NCI-H2171 (cell line): ENCODE measurements at regions not wholly inside any gene's neighbourhood (a gene's known extent, or its start where the extent isn't known, plus 50 kb on each side); places are given as distances from the start of the nearest gene placed in this dataset.
"Not testable (repeated sequence)": the region's sequence is repeated elsewhere in the genome, so short reads cannot be mapped to it uniquely, and the experiment has no call there.

Source experiments
- DNase-seq: peaks from one replicate; lab custom pipeline; 2025; lab: John Stamatoyannopoulos, UW

- not testable (repeated sequence) for DNase-seq
These were observed 56.8 kb downstream of the ATP6V0E2 start for GRCh38 chr7:149930374-149931068.

GRCh38 chr7:149933776-149934175, 60.0 kb downstream of the ATP6V0E2 start:
- peak; percentile 67 for DNase-seq

GRCh38 chr7:149947346-149947745, 73.6 kb downstream of the ATP6V0E2 start:
- not testable (repeated sequence) for DNase-seq

- not testable (repeated sequence) for DNase-seq
These were observed 74.7 kb downstream of the ATP6V0E2 start for GRCh38 chr7:149948444-149948843.

- DNase-seq = not testable (repeated sequence)
These were observed 76.3 kb downstream of the ATP6V0E2 start for GRCh38 chr7:149949863-149950577.

GRCh38 chr7:149950578-149950924, 76.8 kb downstream of the ATP6V0E2 start:
- DNase-seq = not testable (repeated sequence)

GRCh38 chr7:149951579-149951978, 77.8 kb downstream of the ATP6V0E2 start:
- peak; percentile 35 for DNase-seq

- peak; percentile 25 for DNase-seq
These were observed 85.1 kb downstream of the ATP6V0E2 start for GRCh38 chr7:149958880-149959279.

- not testable (repeated sequence) for DNase-seq
These were observed 87.1 kb downstream of the ATP6V0E2 start for GRCh38 chr7:149960863-149961262.

- not testable (repeated sequence) for DNase-seq
These were observed 88.1 kb downstream of the ATP6V0E2 start for GRCh38 chr7:149961878-149962277.

- DNase-seq = not testable (repeated sequence)
These were observed 89.0 kb downstream of the ATP6V0E2 start for GRCh38 chr7:149962685-149963319.

GRCh38 chr7:149963985-149964384, 90.2 kb downstream of the ATP6V0E2 start:
- DNase-seq = not testable (repeated sequence)

GRCh38 chr7:149966444-149966843, 92.7 kb downstream of the ATP6V0E2 start:
- not testable (repeated sequence) for DNase-seq

GRCh38 chr7:149972977-149973376, 99.2 kb downstream of the ATP6V0E2 start:
- DNase-seq = not testable (repeated sequence)

GRCh38 chr7:149973681-149974080, 99.9 kb downstream of the ATP6V0E2 start:
- DNase-seq = not testable (repeated sequence)

GRCh38 chr7:149975608-149976007, 101.8 kb downstream of the ATP6V0E2 start:
- not testable (repeated sequence) for DNase-seq

- not testable (repeated sequence) for DNase-seq
These were observed 104.8 kb downstream of the ATP6V0E2 start for GRCh38 chr7:149978537-149978936.

- not testable (repeated sequence) for DNase-seq
These were observed 105.2 kb downstream of the ATP6V0E2 start for GRCh38 chr7:149978944-149979343.

- DNase-seq = not testable (repeated sequence)
These were observed 108.9 kb downstream of the ATP6V0E2 start for GRCh38 chr7:149982537-149983112.

- not testable (repeated sequence) for DNase-seq
These were observed 113.1 kb downstream of the ATP6V0E2 start for GRCh38 chr7:149986866-149987265.

- DNase-seq = not testable (repeated sequence)
These were observed 118.0 kb downstream of the ATP6V0E2 start for GRCh38 chr7:149991652-149992302.

GRCh38 chr7:149992366-149992765, 118.6 kb downstream of the ATP6V0E2 start:
- DNase-seq = not testable (repeated sequence)
